ENCODE measurements at regions not wholly inside any gene's neighbourhood (a gene's known extent, or its start where the extent isn't known, plus 50 kb on each side); places are given as distances from the start of the nearest gene placed in this dataset.

DNA sequence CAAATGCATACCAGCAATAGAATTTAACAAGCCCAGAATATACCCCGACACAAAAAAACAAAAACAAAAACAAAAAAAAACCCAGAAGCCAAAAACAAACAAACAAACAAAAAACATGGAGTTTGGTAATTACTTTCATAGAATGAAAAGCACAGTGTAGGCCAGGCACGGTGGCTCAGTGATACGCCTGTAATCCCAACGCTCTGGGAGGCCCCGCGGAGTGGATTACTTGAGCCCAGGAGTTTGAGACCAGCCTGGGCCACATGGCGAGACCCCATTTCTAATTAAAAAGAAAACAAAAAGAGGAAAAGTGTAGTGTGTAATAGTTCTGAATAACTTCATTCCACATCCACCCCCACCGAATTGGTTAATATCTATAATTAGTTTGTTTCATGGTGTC lies 1265.7 kb downstream of the NCAM2 start:
- TF ChIP-seq, protein P1, sequence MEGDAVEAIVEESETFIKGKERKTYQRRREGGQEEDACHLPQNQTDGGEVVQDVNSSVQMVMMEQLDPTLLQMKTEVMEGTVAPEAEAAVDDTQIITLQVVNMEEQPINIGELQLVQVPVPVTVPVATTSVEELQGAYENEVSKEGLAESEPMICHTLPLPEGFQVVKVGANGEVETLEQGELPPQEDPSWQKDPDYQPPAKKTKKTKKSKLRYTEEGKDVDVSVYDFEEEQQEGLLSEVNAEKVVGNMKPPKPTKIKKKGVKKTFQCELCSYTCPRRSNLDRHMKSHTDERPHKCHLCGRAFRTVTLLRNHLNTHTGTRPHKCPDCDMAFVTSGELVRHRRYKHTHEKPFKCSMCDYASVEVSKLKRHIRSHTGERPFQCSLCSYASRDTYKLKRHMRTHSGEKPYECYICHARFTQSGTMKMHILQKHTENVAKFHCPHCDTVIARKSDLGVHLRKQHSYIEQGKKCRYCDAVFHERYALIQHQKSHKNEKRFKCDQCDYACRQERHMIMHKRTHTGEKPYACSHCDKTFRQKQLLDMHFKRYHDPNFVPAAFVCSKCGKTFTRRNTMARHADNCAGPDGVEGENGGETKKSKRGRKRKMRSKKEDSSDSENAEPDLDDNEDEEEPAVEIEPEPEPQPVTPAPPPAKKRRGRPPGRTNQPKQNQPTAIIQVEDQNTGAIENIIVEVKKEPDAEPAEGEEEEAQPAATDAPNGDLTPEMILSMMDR (IDR thresholded peaks at IDR 0.05): no peak
- TF ChIP-seq POLR2A (IDR thresholded peaks at IDR 0.05): no peak

Measured in breast epithelium (tissue), 3 donors.